GM18858 (cell line): ENCODE measurements at regions not wholly inside any gene's neighbourhood (a gene's known extent, or its start where the extent isn't known, plus 50 kb on each side); places are given as distances from the start of the nearest gene placed in this dataset.
A peak's percentile ranks its signal among the peaks of the same experiment; 100 is the strongest.

Source experiments
- ATAC-seq: cut with Tn5 transposase; IDR thresholded peaks from one replicate; pipeline ENCODE4 v1.9.1; 2021; ENCODE audit not compliant: unreplicated experiment

- ATAC-seq, result no peak
Measured at GRCh38 chrX:20393944-20394343, 127.2 kb upstream of the RPS6KA3 start.

- ATAC-seq, result no peak
Measured at GRCh38 chrX:20388594-20388993, 121.9 kb upstream of the RPS6KA3 start.

DNA sequence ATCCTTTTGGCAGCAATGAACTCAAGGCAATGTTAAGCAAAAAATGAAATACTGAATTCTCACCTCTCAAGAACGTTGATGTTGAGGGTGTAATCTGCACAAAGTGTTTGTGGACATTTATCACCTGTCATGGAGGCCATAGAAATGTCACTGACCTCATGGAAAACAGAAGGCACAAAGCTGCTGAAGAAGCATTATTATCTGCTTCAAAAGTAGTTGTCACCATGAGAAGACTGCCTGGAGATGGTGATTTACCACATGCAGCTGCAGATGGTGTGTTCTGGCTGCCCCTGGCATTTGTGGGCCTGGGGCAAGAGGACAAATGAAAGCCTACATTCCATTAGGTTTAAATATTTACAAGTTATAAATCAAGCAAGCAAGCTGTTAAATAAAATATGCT, 116.8 kb upstream of the RPS6KA3 start:
- no peak for ATAC-seq

- peak; percentile 44 for ATAC-seq
Measured at GRCh38 chrX:20382518-20383297, 116.0 kb upstream of the RPS6KA3 start.

- ATAC-seq, result no peak
Measured at GRCh38 chrX:20382082-20382481, 115.4 kb upstream of the RPS6KA3 start.

DNA sequence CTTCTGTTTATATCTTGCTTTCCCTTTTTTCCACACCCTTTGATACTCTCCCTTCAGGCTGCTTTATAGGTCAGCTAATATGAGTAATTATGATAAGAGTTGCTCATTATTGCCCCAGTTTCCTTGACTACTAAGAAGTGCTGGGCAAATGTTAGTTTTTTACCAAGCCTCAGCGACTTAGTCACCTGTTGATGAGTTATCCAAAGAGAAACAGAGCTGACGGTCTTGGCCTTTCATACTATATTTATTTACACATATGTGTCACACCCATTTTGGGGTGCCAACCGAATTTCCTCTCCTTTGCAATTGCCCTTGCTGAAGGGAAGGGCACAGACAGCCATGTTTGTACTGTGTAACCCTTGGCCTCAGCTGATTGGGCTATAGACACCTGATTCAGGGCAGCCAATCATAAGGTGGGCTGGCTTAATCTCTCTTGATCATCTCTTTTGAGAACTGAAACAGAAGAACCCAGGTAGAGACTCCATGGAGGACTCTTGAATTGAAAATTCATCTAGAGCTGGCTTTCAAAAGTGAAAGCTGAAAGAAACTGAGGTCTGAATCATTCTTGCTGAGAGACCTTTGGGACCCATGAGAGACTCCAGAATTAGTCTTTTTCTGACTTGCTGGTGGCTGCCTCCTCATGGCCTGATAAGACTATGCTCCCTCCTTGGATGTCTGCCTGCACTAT, 111.7 kb upstream of the RPS6KA3 start:
- ATAC-seq, result peak; percentile 28

DNA sequence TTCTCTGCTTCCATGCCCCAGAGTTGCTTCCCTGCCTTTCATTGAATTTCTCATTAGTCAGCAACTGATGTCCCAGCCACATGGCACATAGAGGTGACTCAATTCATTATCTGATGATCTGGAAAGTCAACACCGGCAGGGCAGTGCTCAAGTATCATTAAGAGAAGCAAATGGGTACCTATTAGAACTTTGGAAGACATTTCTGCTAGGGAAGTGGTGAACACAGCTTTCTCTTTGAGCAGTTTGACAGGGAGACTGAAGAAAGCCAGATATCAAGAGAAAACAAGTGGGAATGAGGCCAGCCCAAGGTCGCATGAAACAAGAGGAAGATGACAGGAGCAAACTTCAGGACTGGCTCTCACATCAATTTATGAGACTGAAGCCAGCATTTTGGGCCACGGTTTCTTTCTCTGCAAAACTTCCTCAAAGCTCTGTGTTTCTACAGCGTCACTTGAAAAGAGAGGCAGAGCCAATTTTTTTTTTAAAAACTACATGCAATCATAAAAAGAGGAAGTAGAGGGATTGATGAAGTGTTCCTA, 108.3 kb upstream of the RPS6KA3 start:
- no peak for ATAC-seq

DNA sequence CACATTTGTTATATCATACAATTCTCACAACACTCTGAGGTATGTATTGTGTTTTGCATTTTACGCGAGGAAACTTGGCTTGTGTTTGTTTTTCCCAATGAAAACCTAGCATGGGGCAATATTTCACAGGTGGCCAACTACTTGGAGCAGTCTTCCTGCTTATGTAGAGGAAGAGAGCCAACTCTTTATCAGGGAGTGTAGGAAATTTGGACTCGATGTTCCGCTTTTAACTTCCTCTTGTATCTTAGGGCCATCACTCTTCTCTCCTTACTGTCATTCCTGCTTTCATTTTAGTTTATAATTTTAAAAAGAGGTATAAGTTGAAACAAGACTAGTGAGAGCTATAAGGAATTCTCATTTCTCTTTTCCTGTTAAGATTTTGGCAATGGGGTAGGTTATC, 107.7 kb upstream of the RPS6KA3 start:
- no peak for ATAC-seq

- no peak for ATAC-seq
Measured at GRCh38 chrX:20373063-20373462, 106.4 kb upstream of the RPS6KA3 start.

DNA sequence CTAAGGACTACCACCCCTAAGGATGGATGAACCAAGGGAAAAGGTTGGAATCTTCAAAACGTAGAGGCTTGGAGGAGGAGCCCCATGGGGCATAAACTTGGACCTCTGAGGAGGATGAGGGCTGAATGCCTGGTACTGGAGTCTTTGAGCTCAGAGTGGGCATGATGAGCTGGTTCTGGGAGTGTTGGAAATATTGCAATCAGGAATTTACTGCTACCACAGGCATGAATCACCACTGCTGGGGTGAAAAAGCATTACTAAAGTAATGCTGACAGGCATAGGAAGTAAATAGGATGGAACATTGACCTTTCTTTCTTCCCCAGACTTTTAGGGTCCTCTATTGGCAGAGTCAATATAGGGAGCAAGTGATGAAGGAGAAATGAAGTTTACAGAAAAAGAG, 105.8 kb upstream of the RPS6KA3 start:
- ATAC-seq, result no peak

DNA sequence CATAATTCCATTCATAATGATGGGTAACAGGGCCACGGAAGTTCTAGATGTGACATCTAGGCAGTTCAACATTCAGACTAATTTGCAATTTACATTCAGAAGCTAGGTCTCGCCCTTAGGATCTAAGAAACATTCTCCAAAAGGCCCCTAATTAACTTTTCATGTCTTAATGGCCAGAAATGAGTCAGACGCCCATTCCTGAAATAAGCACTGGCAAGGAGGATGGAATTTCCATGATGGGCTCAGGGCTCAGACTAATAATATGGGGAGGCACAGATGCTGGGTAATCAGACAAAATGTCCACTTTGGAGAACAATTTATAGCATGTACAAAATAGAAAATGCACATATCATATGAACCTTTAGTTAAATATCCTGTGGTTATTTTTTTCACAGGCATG, 102.8 kb upstream of the RPS6KA3 start:
- ATAC-seq, result no peak

DNA sequence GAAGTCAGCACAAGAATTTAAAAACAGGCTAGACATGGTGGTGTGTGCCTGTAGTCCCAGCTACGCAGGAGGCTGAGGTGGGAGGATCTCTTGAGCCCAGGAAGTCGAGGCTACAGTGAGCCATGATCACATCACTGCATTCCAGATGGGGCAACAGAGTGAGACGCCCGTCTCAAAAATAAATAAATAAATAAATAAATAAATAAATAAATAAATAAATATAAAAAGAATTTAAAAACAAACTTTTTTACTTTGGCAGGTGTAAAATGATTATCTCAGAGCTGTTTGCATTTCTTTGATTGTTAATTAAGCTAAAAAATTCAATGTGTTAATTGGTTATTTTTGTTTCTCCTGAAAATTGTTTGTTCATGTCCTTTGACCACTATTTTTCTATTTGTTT, 97.5 kb upstream of the RPS6KA3 start:
- ATAC-seq, result no peak

- ATAC-seq, result no peak
Measured at GRCh38 chrX:20363275-20363674, 96.6 kb upstream of the RPS6KA3 start.

GRCh38 chrX:20362268-20363267, 95.9 kb upstream of the RPS6KA3 start:
- no peak for ATAC-seq

DNA sequence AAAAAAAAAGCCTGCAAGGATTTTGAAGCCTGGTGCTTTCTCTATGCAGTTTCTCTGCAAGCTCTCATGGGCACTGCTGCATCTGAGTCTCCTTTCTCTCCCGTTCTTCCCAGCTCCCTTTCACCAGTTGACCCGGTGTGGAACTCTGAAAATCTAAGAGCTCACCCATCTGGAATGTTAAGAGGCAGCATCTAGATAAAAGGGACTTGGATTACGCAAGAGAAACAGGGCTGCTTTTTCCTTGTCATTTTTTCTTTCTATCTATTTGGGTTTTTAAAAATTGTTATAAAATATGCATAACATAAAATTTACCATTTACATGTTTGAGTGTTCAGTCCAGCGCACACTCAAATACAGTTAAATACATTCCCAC, 95.2 kb upstream of the RPS6KA3 start:
- no peak for ATAC-seq

GRCh38 chrX:20361081-20361889, 94.6 kb upstream of the RPS6KA3 start:
- no peak for ATAC-seq

DNA sequence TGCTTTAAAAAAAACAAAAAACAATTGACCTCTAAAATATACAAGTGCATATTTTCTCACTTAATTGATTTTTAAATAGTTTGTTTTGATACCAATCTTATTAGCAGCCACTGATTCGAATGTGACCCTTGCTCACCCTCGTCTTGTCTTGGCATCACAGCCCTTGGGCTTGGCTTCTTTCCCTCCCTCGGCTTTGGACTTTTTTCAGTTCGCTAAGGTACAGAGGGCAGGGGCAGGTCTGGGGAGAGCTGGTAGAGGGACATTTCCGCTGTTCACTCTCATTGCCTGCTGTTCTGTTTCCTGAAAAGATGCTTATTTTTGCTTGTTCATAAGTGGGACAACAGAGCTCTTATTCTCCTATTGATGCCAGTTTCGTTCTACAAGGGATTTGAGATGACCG, 88.5 kb upstream of the RPS6KA3 start:
- ATAC-seq, result no peak

DNA sequence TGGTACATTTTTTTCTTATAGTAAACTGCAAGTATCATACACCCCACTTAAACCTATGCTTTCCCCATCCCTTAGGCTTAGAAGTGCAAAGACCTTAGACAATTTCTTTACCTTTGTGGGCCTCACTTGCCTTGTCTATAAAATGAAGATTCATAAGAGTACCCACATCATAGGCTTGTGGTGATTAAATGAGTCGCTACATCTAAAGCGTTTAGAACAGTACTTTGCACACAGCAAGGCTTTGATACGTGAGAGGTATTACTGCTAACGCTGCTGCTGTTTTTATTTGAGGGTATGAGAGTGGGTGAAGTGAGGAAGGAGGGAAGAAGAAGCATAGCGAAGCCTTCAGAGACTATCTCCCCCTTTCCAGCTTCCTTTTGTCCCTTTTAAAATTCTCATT, 87.8 kb upstream of the RPS6KA3 start:
- no peak for ATAC-seq

GRCh38 chrX:20352935-20353336, 86.2 kb upstream of the RPS6KA3 start:
- ATAC-seq, result peak; percentile 77

DNA sequence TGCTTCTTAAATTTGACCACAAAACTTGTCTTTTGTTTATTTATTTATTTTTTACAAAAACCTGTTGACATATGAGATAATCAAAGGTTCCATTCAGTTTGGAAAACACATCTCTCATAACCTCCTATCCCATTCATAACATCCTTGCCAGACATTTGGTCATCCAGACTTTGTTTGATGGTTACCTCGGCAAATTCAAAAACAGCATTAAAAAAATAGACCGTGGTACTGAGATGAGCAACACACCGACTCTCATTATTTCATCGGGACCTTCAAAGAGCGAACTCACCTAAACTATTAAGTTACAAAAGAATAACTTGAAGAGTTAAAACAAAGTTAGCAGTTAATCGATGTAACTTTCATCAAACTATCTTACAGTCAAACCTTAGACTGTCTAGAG, 85.8 kb upstream of the RPS6KA3 start:
- peak; percentile 9 for ATAC-seq
